ENCODE measurements at regions not wholly inside any gene's neighbourhood (a gene's known extent, or its start where the extent isn't known, plus 50 kb on each side); places are given as distances from the start of the nearest gene placed in this dataset.

- Histone ChIP-seq H3K36me3 (ENCODE audit: control insufficient read depth in 4 of 4, insufficient read depth in 3 of 4, low read depth in 1 of 4, low read length in 3 of 4) (no peaks in the 10 kb centered on the region), H3K4me1 (ENCODE audit: control insufficient read depth in 4 of 4, insufficient read depth in 4 of 4, low read length in 3 of 4) (no peaks in the 10 kb centered on the region), H3K9ac (ENCODE audit: low read depth in 1 of 2, low read length in 2 of 2) (no peak overlapping the region), H3K27ac (ENCODE audit: low read depth in 1 of 2, low read length in 2 of 2) (no peak overlapping the region), H3K27me3 (ENCODE audit: control insufficient read depth in 4 of 4, insufficient read depth in 4 of 4, low read length in 3 of 4) (no peaks in the 10 kb centered on the region), H3K9me3 (ENCODE audit: control insufficient read depth in 4 of 4, low read length in 3 of 4) (no peaks in the 10 kb centered on the region), H3K4me3 (ENCODE audit: low read depth in 1 of 3, low read length in 3 of 3) (no peak overlapping the region)
- no peak for DNase-seq (ENCODE audit: low spot score)
- no peak for TF ChIP-seq SP1 (IDR thresholded peaks at IDR 0.05)
- TF ChIP-seq, protein P1, sequence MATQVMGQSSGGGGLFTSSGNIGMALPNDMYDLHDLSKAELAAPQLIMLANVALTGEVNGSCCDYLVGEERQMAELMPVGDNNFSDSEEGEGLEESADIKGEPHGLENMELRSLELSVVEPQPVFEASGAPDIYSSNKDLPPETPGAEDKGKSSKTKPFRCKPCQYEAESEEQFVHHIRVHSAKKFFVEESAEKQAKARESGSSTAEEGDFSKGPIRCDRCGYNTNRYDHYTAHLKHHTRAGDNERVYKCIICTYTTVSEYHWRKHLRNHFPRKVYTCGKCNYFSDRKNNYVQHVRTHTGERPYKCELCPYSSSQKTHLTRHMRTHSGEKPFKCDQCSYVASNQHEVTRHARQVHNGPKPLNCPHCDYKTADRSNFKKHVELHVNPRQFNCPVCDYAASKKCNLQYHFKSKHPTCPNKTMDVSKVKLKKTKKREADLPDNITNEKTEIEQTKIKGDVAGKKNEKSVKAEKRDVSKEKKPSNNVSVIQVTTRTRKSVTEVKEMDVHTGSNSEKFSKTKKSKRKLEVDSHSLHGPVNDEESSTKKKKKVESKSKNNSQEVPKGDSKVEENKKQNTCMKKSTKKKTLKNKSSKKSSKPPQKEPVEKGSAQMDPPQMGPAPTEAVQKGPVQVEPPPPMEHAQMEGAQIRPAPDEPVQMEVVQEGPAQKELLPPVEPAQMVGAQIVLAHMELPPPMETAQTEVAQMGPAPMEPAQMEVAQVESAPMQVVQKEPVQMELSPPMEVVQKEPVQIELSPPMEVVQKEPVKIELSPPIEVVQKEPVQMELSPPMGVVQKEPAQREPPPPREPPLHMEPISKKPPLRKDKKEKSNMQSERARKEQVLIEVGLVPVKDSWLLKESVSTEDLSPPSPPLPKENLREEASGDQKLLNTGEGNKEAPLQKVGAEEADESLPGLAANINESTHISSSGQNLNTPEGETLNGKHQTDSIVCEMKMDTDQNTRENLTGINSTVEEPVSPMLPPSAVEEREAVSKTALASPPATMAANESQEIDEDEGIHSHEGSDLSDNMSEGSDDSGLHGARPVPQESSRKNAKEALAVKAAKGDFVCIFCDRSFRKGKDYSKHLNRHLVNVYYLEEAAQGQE (IDR thresholded peaks at IDR 0.05), result no peak
- TF ChIP-seq HNF4G (IDR thresholded peaks at IDR 0.05), result no peak
- TF ChIP-seq JUND (IDR thresholded peaks at IDR 0.05), result no peak
- no peak for TF ChIP-seq EGR1 (IDR thresholded peaks at IDR 0.05; ENCODE audit: low read depth in 2 of 2)
- no peak for TF ChIP-seq RAD21 (IDR thresholded peaks at IDR 0.05)
- TF ChIP-seq, protein P2, sequence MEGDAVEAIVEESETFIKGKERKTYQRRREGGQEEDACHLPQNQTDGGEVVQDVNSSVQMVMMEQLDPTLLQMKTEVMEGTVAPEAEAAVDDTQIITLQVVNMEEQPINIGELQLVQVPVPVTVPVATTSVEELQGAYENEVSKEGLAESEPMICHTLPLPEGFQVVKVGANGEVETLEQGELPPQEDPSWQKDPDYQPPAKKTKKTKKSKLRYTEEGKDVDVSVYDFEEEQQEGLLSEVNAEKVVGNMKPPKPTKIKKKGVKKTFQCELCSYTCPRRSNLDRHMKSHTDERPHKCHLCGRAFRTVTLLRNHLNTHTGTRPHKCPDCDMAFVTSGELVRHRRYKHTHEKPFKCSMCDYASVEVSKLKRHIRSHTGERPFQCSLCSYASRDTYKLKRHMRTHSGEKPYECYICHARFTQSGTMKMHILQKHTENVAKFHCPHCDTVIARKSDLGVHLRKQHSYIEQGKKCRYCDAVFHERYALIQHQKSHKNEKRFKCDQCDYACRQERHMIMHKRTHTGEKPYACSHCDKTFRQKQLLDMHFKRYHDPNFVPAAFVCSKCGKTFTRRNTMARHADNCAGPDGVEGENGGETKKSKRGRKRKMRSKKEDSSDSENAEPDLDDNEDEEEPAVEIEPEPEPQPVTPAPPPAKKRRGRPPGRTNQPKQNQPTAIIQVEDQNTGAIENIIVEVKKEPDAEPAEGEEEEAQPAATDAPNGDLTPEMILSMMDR (IDR thresholded peaks at IDR 0.05; ENCODE audit: low read depth, low read length, missing input control), result no peak
- TF ChIP-seq, protein P3, sequence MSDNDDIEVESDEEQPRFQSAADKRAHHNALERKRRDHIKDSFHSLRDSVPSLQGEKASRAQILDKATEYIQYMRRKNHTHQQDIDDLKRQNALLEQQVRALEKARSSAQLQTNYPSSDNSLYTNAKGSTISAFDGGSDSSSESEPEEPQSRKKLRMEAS (IDR thresholded peaks at IDR 0.05), result no peak
- no peak for TF ChIP-seq RXRA (IDR thresholded peaks at IDR 0.05)
- TF ChIP-seq ATF3 (IDR thresholded peaks at IDR 0.05), result no peak
- no peak for TF ChIP-seq NR2F2 (IDR thresholded peaks at IDR 0.05)
- TF ChIP-seq HNF4A (conservative IDR thresholded peaks at IDR 0.05), result no peak
- 93% methylated on average over 4 of the region's 4 CpGs for WGBS
Measured at GRCh38 chr15:91488452-91488851, 365.1 kb upstream of the SLCO3A1 start.

GRCh38 chr15:91490211-91490610, 363.3 kb upstream of the SLCO3A1 start:
- H3K9ac ChIP-seq (ENCODE audit: low read depth in 1 of 2, low read length in 2 of 2), result no peak overlapping the region
- no peaks in the 10 kb centered on the region for H3K4me1 ChIP-seq (ENCODE audit: control insufficient read depth in 4 of 4, insufficient read depth in 4 of 4, low read length in 3 of 4)
- no peaks in the 10 kb centered on the region for H3K27me3 ChIP-seq (ENCODE audit: control insufficient read depth in 4 of 4, insufficient read depth in 4 of 4, low read length in 3 of 4)
- no peaks in the 10 kb centered on the region for H3K36me3 ChIP-seq (ENCODE audit: control insufficient read depth in 4 of 4, insufficient read depth in 3 of 4, low read depth in 1 of 4, low read length in 3 of 4)
- WGBS, result 96% methylated on average over 2 of the region's 2 CpGs
- H3K27ac ChIP-seq (ENCODE audit: low read depth in 1 of 2, low read length in 2 of 2), result no peak overlapping the region
- no peaks in the 10 kb centered on the region for H3K9me3 ChIP-seq (ENCODE audit: control insufficient read depth in 4 of 4, low read length in 3 of 4)
- TF ChIP-seq YY1 (IDR thresholded peaks at IDR 0.05), result no peak
- no peak for TF ChIP-seq HNF4A (conservative IDR thresholded peaks at IDR 0.05)
- TF ChIP-seq EGR1 (IDR thresholded peaks at IDR 0.05; ENCODE audit: low read depth in 2 of 2), result no peak
- no peak for TF ChIP-seq ZBTB33 (IDR thresholded peaks at IDR 0.05)
- no peak overlapping the region for H3K4me3 ChIP-seq (ENCODE audit: low read depth in 1 of 3, low read length in 3 of 3)
- no peak for DNase-seq (ENCODE audit: low spot score)
